ENCODE measurements at regions not wholly inside any gene's neighbourhood (a gene's known extent, or its start where the extent isn't known, plus 50 kb on each side); places are given as distances from the start of the nearest gene placed in this dataset.

DNA sequence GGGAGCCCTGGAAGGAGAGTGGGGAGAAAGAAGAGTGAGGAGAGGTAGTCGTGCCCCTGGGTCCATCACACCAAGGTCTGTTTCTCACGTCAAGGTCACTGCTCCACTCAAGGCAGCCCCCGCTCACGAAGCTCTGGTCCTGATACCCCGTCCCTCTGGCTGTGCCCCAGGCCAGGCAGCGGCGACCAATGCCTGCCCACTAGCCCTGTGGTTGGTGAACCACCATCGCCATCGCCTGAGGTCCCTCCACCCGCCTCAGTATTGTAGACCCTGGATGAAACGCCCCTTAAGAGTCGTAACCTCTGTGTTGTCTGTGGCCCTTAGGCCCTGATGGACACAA lies 378.3 kb upstream of the MYT1L start:
- Histone ChIP-seq H3K9me3 (ENCODE audit: insufficient read depth in 2 of 2, low read depth in 1 of 2, low read length in 1 of 2) (no peaks in the 10 kb centered on the region), H3K79me1 (ENCODE audit: low read depth, low read length) (no peaks in the 10 kb centered on the region), H4K20me1 (replicated peaks in 1 of 2; ENCODE audit: control insufficient read depth in 1 of 2, insufficient read depth in 2 of 2, low read length in 2 of 2) (no peaks in the 10 kb centered on the region), H3K18ac (ENCODE audit: extremely low read depth, low read length) (no peak overlapping the region), H3K4ac (replicated peaks; ENCODE audit: insufficient read length, low read depth, low read length) (no peak overlapping the region), H3K14ac (ENCODE audit: insufficient read length) (no peak overlapping the region), H2BK5ac (ENCODE audit: low read depth, low read length) (no peak overlapping the region), H3K9ac (replicated peaks in 1 of 4; ENCODE audit: extremely low read depth in 1 of 4, low read depth in 3 of 4, low read length in 3 of 4) (no peak overlapping the region), H3K4me3 (ENCODE audit: extremely low read depth in 1 of 4, insufficient read depth in 2 of 4, low read depth in 3 of 4, low read length in 4 of 4) (no peak overlapping the region), H2BK15ac (ENCODE audit: low read length) (peak overlapping the region; percentile 18; the same call in 1 of the 2 replicates), H3K36me3 (ENCODE audit: control insufficient read depth in 2 of 4, insufficient read depth in 4 of 4, low read length in 3 of 4) (no peaks in the 10 kb centered on the region), H4K8ac (ENCODE audit: extremely low read depth, insufficient read depth, low read length) (no peak overlapping the region; the same call in 1 of the 2 replicates), H2AK5ac (ENCODE audit: low read depth, low read length) (no peak overlapping the region), H4K5ac (ENCODE audit: insufficient read length, low read depth, low read length) (no peak overlapping the region), H3K56ac (replicated peaks; ENCODE audit: insufficient read length, low read depth, low read length) (no peak overlapping the region), H2AFZ (ENCODE audit: low read length) (no peak overlapping the region), H3K23me2 (ENCODE audit: low read depth, low read length) (no peaks in the 10 kb centered on the region), H3K79me2 (ENCODE audit: control insufficient read depth in 1 of 2, insufficient read depth in 2 of 2, low read length in 2 of 2) (no peaks in the 10 kb centered on the region), H3K27ac (ENCODE audit: low read depth, low read length) (no peak overlapping the region), H2BK120ac (replicated peaks; ENCODE audit: low read depth, low read length) (no peak overlapping the region), H3K4me2 (ENCODE audit: insufficient read depth in 1 of 2, low read depth in 2 of 2, low read length in 2 of 2) (no peak overlapping the region), H3K4me1 (replicated peaks in 1 of 4; ENCODE audit: control insufficient read depth in 3 of 4, insufficient read depth in 4 of 4, low read length in 3 of 4) (peaks cover 0 to 15% (median 5%) of the 10 kb centered on the region in 4 experiments; a peak in 3 of 7 replicates), H3K23ac (ENCODE audit: insufficient read length) (no peak overlapping the region), H2BK12ac (ENCODE audit: low read depth, low read length) (no peak overlapping the region), H3K27me3 (replicated peaks in 1 of 4; ENCODE audit: control insufficient read depth in 3 of 4, extremely low read depth in 1 of 4, insufficient read depth in 3 of 4, low read length in 3 of 4) (no peaks in the 10 kb centered on the region), H4K91ac (replicated peaks; ENCODE audit: insufficient read length, low read length) (no peak overlapping the region), H2BK20ac (ENCODE audit: low read length) (no peak overlapping the region)
- DNase-seq (ENCODE audit: low read depth in 1 of 2, low spot score in 2 of 2) (no peak), FAIRE-seq (no peak)
- ChIA-PET CTCF (ENCODE audit: partially characterized antibody) (no interaction called here), POLR2A (ENCODE audit: partially characterized antibody) (no interaction called here)
- TF ChIP-seq CTCF (IDR thresholded peaks at IDR 0.05; ENCODE audit: control extremely low read depth in 1 of 3, insufficient read depth in 1 of 3, low read depth in 1 of 3, low read length in 3 of 3), result no peak
- no peak for TF ChIP-seq RAD21 (IDR thresholded peaks at IDR 0.05 in 1 of 2, conservative IDR thresholded peaks at IDR 0.05 in 1 of 2; ENCODE audit: low read depth in 2 of 2, low read length in 2 of 2)
- TF ChIP-seq TEAD4 (IDR thresholded peaks at IDR 0.05; ENCODE audit: low read depth, low read length), result no peak
- 98% methylated on average over 12 of the region's 12 CpGs; no CpG with 5 or more reads in 1 of the 2 experiments for WGBS, 2 experiments (ENCODE audit: extremely low coverage in 1 of 2, insufficient coverage in 1 of 2, insufficient read length in 1 of 2, insufficient replicate concordance in 2 of 2, low coverage in 1 of 2, low lambda C conversion rate in 2 of 2, missing lambda C conversion rate in 1 of 2)

Data from H1 (cell line).